ENCODE measurements at regions not wholly inside any gene's neighbourhood (a gene's known extent, or its start where the extent isn't known, plus 50 kb on each side); places are given as distances from the start of the nearest gene placed in this dataset.

DNA sequence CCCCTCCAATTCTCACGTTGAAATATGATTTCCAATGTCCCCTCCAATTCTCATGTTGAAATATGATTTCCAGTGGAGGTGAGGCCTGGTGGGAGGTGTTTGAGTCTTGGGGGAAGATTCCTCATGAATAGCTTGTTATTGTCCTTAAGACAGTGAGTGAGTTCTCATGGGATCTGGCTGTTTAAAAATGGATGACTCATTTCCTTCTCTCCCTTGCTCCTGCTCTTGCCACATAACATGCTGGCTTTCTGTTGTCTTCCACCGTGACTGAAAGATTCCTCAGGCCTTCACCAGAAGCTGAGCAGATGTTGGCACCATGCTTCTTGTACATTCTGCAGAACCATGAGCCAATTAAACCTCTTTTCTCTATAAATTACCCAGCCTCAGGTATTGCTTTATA, 346.8 kb upstream of the TECRL start:
- TF ChIP-seq CTCF (IDR thresholded peaks at IDR 0.05; ENCODE audit: low read depth, low read length), result no peak
- TF ChIP-seq EZH2phosphoT487 (IDR thresholded peaks at IDR 0.05; ENCODE audit: low read depth), result no peak
